HK-2 (cell line): ENCODE measurements at regions not wholly inside any gene's neighbourhood (a gene's known extent, or its start where the extent isn't known, plus 50 kb on each side); places are given as distances from the start of the nearest gene placed in this dataset.

Experiments used
- DNase-seq: peaks from one replicate; pipeline ENCODE4 v3.0.0-alpha.2; 2018; ENCODE audit not compliant: unreplicated experiment

- DNase-seq = no peak
Observed at GRCh38 chr7:9854605-9855004, 1119.1 kb upstream of the PHF14 start.

GRCh38 chr7:9856668-9857067 is 1117.0 kb upstream of the PHF14 start:
- DNase-seq = no peak

- no peak for DNase-seq
Observed at GRCh38 chr7:9863545-9863944, 1110.1 kb upstream of the PHF14 start.

- no peak for DNase-seq
Observed at GRCh38 chr7:9869151-9869550, 1104.5 kb upstream of the PHF14 start.

- DNase-seq = no peak
Observed at GRCh38 chr7:9869566-9869965, 1104.1 kb upstream of the PHF14 start.

GRCh38 chr7:9870674-9871073 is 1103.0 kb upstream of the PHF14 start:
- no peak for DNase-seq

DNA sequence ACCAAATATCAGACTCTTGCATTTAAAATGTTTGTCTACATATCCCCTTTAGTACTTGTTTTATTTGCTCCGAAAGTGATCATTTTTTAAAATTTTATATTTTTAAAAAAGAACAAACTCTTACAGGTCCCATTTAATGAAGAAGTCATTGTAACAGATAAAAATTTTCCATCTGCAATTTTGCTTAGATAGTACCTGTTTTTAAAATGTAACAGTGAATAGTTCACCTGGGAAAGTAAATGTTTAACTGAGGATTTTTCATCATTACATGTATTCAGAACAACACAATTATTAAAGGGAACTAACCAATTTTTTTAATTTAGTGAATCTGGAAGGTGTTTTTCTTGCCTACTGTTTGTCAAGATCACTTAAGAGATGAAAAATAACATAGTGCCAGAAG is 1099.5 kb upstream of the PHF14 start:
- DNase-seq = no peak

DNA sequence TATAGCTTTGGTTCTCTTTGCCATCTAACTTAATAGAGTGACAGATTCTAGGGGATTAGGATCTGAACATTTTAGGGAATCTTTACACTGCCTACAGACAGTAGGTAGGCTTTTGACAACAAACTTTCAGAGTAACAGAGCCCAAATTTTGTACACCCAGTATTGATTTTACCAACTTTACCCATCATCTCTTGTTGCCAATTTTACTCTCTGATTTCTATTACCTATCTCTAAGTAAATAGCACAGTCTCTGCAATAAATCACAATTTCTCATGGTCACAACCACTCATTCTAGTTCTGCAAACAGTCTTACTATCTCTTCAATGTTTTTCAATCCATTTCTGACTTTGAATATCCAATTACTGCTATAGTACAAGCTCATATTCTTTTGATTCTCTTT is 1097.6 kb upstream of the PHF14 start:
- DNase-seq = no peak

DNA sequence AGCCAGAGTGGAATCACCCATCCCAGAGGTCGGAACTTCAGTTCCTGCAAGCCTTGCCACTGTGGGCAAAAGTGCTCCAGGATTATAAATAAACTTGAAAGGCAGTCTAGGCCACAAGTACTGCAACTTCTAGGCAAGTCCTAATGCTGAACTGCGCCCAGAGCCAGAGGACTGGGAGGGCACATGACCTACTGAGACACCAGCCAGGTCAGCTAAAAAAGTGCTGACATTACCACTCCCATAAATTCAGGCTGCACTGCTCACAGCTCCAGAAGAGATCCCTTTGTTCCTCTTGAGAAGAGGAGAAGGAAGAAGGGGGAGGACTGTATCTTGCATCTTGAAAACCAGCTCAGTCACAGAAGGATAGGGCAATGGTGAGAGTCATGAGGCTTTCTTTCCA is 1084.1 kb upstream of the PHF14 start:
- DNase-seq = no peak

DNA sequence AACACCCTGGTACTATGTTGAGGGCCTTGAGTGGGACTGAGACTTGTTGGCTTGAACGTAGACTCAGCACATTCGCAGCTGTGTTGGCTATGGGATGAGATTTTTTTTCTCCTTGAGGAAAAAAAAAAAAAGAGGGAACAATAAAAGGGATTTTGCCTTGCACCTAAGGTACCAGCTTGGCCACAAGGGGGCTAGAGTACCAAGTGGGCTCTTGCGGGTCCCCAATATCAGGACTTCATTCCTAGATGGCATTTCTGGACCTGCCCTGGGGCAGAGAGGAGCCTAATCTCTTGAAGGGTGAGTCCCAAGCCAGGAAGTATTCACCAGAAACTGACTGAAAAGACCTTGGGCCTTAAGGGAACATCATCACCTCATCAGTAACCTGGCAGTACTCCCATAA is 1083.6 kb upstream of the PHF14 start:
- DNase-seq = no peak

DNA sequence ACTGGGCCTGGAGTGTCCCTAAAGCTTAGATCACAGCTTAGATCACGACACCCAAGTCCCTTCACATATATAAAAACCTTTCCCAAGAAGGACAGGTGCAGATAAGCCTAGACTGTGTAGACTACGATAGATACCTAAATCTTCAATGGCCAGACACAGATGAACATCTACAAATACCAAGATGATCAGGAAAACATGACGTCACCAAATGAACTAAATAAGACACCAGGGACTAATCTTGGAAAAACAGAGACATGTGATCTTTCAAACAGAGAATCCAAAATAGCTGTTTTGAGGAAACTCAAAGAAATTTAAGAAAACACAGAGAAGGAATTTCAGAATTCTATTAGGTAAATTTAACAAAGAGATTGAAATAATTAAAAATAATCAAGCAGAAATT is 1082.6 kb upstream of the PHF14 start:
- no peak for DNase-seq

DNA sequence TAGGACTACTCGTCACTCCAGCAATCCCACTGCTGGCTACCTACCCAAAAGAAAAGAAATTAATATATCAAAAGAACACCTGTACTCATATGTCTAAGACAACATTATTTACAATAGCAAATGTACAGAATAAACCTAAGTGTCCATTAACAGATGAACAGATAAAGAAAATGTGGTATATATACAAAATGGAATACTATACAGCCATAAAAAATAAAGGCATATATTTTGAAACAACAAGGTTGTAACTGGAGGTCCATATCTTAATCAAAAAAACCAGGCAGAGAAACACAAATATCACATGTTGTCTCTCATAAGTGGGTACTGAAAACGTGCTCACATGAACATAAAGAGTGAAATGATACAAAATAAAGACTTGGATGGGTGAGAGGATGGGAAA is 1073.3 kb upstream of the PHF14 start:
- DNase-seq = no peak

DNA sequence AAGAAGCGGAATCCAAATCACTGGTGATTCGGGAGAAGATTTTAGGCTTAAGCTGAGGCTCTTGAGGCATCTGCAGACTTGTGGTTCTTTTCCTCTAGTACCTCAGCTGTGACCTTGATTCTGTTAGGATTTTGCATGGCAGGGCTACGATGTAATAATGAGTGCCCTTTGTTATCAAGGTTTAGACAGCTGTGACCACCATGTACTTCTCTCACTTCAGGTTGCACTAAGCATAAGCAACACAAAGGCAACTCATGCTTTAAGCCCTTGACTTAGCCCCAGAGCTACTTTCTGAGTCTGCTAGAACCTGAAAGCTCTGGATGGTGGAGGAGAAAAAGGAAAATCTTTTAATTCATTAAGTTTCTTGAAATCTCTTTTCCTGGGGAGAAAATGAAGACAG is 1052.3 kb upstream of the PHF14 start:
- DNase-seq = no peak

DNA sequence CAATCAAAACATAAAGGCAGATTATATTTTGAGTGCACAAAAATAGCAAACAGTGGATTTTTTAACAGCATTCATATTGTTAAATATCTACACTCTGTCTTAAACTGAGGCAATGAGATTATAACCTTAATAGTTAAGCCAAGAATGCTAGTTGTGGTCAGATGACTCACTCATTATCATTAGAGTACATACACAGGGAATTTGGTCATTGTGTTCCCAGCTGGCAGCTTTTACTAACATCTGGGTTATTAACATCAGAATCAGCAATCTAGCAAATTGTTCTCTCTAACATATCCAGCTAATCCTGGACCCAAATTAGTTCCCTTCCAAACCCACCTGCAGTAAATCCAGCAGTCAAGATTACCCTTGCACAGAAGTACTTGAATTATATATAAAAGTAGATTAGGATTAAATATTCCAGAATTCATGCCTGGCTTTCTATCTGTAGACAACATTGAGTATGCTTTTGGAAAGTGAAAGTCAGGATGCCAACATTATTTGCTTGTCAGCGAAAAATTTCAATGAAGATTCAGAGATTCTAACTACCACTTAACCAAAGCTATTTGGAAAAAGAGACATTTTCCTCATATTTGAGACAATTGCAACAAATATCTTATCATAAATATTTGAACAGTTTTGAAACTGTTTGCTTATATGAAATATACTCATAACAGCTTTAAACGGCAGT is 1035.6 kb upstream of the PHF14 start:
- DNase-seq = no peak

- no peak for DNase-seq
Observed at GRCh38 chr7:9939176-9939575, 1034.5 kb upstream of the PHF14 start.

DNA sequence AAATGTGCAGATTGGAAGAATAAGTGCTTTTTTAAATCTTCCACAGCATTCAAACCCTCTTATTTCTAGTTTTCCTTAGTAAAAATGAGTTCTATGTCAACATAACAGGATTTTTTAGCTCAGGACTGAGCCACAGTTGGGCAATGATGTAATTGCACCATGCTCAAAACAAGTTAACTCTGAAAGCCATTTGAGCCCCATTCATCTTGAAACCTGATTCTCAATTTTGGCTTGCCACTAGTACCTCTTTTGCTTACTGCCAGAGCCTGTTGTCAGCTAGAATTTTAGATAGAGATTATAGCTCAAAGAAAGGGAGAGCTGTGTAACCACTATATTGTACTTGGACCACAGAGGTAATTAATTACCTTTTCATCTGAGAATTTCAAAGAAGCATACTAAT is 1028.5 kb upstream of the PHF14 start:
- no peak for DNase-seq

DNA sequence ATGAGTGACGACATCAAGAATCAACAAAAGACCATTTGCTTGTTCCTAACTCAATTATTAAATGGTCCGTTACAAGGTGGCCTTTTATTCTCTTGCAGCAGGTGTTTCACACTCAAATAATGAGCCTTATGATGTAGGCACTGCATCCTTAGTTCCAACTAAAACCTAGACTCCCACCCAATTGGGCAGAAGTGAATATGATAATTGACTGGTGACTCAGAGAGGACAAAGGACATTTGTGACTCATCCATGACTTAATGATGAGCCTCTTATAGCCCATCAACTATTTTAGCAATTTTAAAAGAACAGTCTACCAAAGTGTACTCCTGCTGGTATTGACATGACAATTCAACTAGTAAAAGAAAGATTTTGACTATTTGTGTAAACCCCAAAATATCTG is 1027.8 kb upstream of the PHF14 start:
- DNase-seq = no peak

DNA sequence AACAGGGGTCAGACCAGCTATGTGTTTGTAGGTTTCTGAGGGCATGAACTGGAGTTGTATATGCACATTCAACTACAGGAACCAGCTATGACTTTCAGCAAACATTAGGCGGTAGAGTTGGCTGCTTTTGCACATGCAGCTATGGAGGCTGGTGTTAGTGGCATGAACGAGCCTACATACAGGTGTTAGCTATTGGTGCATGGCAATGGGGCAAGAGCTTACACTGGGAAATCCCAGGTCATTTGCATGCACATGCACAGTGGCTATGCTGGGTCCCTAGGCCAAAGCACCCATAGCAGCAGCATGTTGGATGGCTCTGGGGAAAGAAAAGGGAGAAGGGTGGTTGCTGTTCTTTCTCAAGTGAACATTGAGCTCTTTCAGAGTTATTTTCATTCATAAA is 1018.5 kb upstream of the PHF14 start:
- DNase-seq = no peak

GRCh38 chr7:9958486-9958885 is 1015.2 kb upstream of the PHF14 start:
- no peak for DNase-seq

DNA sequence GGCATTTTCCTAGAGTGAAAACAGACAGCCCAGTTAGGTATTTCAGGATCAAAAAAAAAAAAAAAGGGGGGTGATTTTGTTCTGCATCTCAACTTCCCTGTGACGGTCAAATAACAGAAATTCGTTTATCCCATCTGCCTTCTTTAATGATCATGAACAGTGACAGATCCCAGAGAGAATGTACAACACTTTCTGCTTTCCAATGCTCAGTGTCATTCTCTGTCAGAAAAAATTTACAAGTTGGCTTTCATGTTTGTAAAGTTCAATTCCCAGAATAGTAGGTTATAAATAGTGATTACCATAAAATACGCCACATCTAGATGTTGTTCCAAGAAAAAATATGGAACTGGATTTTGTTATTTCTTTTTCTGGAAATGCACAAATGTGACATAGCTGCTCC is 1013.2 kb upstream of the PHF14 start:
- no peak for DNase-seq

GRCh38 chr7:9961161-9961922 is 1012.3 kb upstream of the PHF14 start:
- DNase-seq = no peak

GRCh38 chr7:9962742-9963141 is 1010.9 kb upstream of the PHF14 start:
- DNase-seq = no peak
